RWPE1 (cell line): ENCODE measurements at regions not wholly inside any gene's neighbourhood (a gene's known extent, or its start where the extent isn't known, plus 50 kb on each side); places are given as distances from the start of the nearest gene placed in this dataset.

ENCODE experiments used
- CTCF ChIA-PET: fragments of 350-600 bp; sonication (Branson Sonifier 250); formaldehyde crosslinking; extraction: SDS; loops from one replicate; lab custom pipeline; 2021; lab: Yijun Ruan, JAX
- POLR2A ChIA-PET: fragments of 400-600 bp; formaldehyde crosslinking; extraction: SDS; loops from one replicate; lab custom pipeline; 2020; ENCODE audit warnings: antibody characterized with exemption; ENCODE audit not compliant: low non-redundant PET; lab: Yijun Ruan, JAX
- DNase-seq: peaks from one replicate; pipeline ENCODE4 v3.0.0; 2012; ENCODE audit warnings: low spot score
- H3K27ac ChIP-seq: fragments of 450-650 bp; 2 replicates; pipeline ENCODE4 v1.5.1; 2017
- CTCF ChIP-seq: fragments of 450-650 bp; conservative IDR thresholded peaks from 2 replicates; pipeline ENCODE4 v1.5.1; 2017; ENCODE audit warnings: low read depth, mild to moderate bottlenecking

- TF ChIP-seq CTCF: no peak
- H3K27ac ChIP-seq: no peak overlapping the region
- POLR2A ChIA-PET: no interaction called here
- CTCF ChIA-PET: interaction anchor here (0.6 kb wide), 1 partner anchor 695 kb away, joined by 6 read pairs; no protein-coding TSS in a partner anchor
- no peak for DNase-seq
Observed at GRCh38 chr2:45227347-45227746, 218.1 kb upstream of the SIX2 start.

- no peak overlapping the region for H3K27ac ChIP-seq
- DNase-seq: no peak
- no peak for TF ChIP-seq CTCF
- ChIA-PET POLR2A (no interaction called here), CTCF (no interaction called here)
Observed at GRCh38 chr2:45224993-45225380, 215.7 kb upstream of the SIX2 start.

GRCh38 chr2:45224321-45224992 lies 215.2 kb upstream of the SIX2 start:
- TF ChIP-seq CTCF: no peak
- no peak overlapping the region for H3K27ac ChIP-seq
- ChIA-PET CTCF (no interaction called here), POLR2A (no interaction called here)
- DNase-seq: no peak

- no peak for TF ChIP-seq CTCF
- CTCF ChIA-PET: no interaction called here
- POLR2A ChIA-PET: no interaction called here
- DNase-seq: no peak
- no peak overlapping the region for H3K27ac ChIP-seq
Observed at GRCh38 chr2:45223531-45223930, 214.3 kb upstream of the SIX2 start.

- ChIA-PET CTCF (no interaction called here), POLR2A (no interaction called here)
- DNase-seq: no peak
- no peak for TF ChIP-seq CTCF
- no peak overlapping the region for H3K27ac ChIP-seq
Observed at GRCh38 chr2:45220227-45220626, 211.0 kb upstream of the SIX2 start.

- CTCF ChIA-PET: no interaction called here
- POLR2A ChIA-PET: no interaction called here
- TF ChIP-seq CTCF: no peak
- peak; percentile 30 for DNase-seq
- no peak overlapping the region for H3K27ac ChIP-seq
Observed at GRCh38 chr2:45218931-45219339, 209.7 kb upstream of the SIX2 start.
